Embryonic facial prominence (tissue), 1 donor: ENCODE measurements at regions not wholly inside any gene's neighbourhood (a gene's known extent, or its start where the extent isn't known, plus 50 kb on each side); places are given as distances from the start of the nearest gene placed in this dataset.
"Not testable (repeated sequence)": the region's sequence is repeated elsewhere in the genome, so short reads cannot be mapped to it uniquely, and the experiment has no call there.

Source experiments
- DNase-seq: peaks from one replicate; pipeline ENCODE4 v3.0.0-alpha.2; 2016; ENCODE audit errors: extremely low spot score

- DNase-seq = not testable (repeated sequence)
Measured at GRCh38 chr16:21533474-21533873, 65.9 kb upstream of the METTL9 start.

GRCh38 chr16:21534561-21534960, 64.8 kb upstream of the METTL9 start:
- DNase-seq = not testable (repeated sequence)

- DNase-seq = not testable (repeated sequence)
Measured at GRCh38 chr16:21535201-21535600, 64.2 kb upstream of the METTL9 start.

GRCh38 chr16:21536740-21537139, 62.6 kb upstream of the METTL9 start:
- DNase-seq = not testable (repeated sequence)

GRCh38 chr16:21537598-21537997, 61.8 kb upstream of the METTL9 start:
- not testable (repeated sequence) for DNase-seq

- DNase-seq = not testable (repeated sequence)
Measured at GRCh38 chr16:21539107-21539618, 60.2 kb upstream of the METTL9 start.

- DNase-seq = not testable (repeated sequence)
Measured at GRCh38 chr16:21540770-21541433, 58.5 kb upstream of the METTL9 start.

- not testable (repeated sequence) for DNase-seq
Measured at GRCh38 chr16:21541611-21542051, 57.7 kb upstream of the METTL9 start.

GRCh38 chr16:21542075-21542474, 57.3 kb upstream of the METTL9 start:
- not testable (repeated sequence) for DNase-seq

- not testable (repeated sequence) for DNase-seq
Measured at GRCh38 chr16:21542491-21543124, 56.8 kb upstream of the METTL9 start.

- not testable (repeated sequence) for DNase-seq
Measured at GRCh38 chr16:21543151-21543836, 56.1 kb upstream of the METTL9 start.

- not testable (repeated sequence) for DNase-seq
Measured at GRCh38 chr16:21545664-21546326, 53.6 kb upstream of the METTL9 start.

GRCh38 chr16:21549396-21549795, 50.0 kb upstream of the METTL9 start:
- not testable (repeated sequence) for DNase-seq
